ENCODE measurements at regions not wholly inside any gene's neighbourhood (a gene's known extent, or its start where the extent isn't known, plus 50 kb on each side); places are given as distances from the start of the nearest gene placed in this dataset.

- intact Hi-C loops (cut with DNase I): no loop called here
- no peak for DNase-seq
- Histone ChIP-seq H3K4me3 (no peak overlapping the region), H3K36me3 (no peaks in the 10 kb centered on the region), H3K9me3 (no peaks in the 10 kb centered on the region), H3K4me1 (no peaks in the 10 kb centered on the region), H3K27me3 (ENCODE audit: low read depth) (no peaks in the 10 kb centered on the region), H3K27ac (peak overlapping the region; percentile 18)
- ATAC-seq: peak; percentile 73 to 79
- TF ChIP-seq CTCF (IDR thresholded peaks at IDR 0.05): no peak
Observed at GRCh38 chr7:156073366-156074052, 261.2 kb upstream of the SHH start.

GRCh38 chr7:156071612-156072011, 259.3 kb upstream of the SHH start:
- no peak for DNase-seq
- no peak for TF ChIP-seq CTCF (IDR thresholded peaks at IDR 0.05)
- H3K36me3 ChIP-seq: no peaks in the 10 kb centered on the region
- H3K4me1 ChIP-seq: no peaks in the 10 kb centered on the region
- no peaks in the 10 kb centered on the region for H3K27me3 ChIP-seq (ENCODE audit: low read depth)
- H3K27ac ChIP-seq: no peak overlapping the region
- H3K4me3 ChIP-seq: no peak overlapping the region
- no peak for ATAC-seq
- no peaks in the 10 kb centered on the region for H3K9me3 ChIP-seq
- intact Hi-C loops (cut with DNase I): no loop called here

DNA sequence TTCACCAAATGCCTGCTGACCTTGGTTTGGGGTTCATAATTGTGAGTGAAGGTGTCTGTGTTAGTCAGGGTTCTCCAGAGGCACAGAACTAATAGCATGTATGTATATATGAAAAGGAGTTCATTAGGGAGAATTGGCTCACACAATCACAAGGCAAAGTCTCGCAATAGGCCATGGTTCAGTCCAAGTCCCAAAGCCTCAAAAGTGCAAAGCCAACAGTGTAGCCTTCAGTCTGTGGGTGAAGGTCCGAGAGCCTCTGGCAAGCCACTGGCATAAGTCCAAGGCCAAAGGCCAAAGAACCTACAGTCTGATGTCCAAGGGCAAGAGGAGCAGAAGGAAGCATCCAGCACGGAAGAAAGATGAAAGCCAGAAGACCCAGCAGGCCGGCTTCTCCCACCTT, 257.6 kb upstream of the SHH start:
- H3K27ac ChIP-seq: no peak overlapping the region
- H3K4me1 ChIP-seq: no peaks in the 10 kb centered on the region
- no peak for TF ChIP-seq CTCF (IDR thresholded peaks at IDR 0.05)
- no peak overlapping the region for H3K4me3 ChIP-seq
- H3K36me3 ChIP-seq: no peaks in the 10 kb centered on the region
- H3K27me3 ChIP-seq (ENCODE audit: low read depth): no peaks in the 10 kb centered on the region
- intact Hi-C loops (cut with DNase I): no loop called here
- DNase-seq (no peak), ATAC-seq (no peak)
- no peaks in the 10 kb centered on the region for H3K9me3 ChIP-seq

DNA sequence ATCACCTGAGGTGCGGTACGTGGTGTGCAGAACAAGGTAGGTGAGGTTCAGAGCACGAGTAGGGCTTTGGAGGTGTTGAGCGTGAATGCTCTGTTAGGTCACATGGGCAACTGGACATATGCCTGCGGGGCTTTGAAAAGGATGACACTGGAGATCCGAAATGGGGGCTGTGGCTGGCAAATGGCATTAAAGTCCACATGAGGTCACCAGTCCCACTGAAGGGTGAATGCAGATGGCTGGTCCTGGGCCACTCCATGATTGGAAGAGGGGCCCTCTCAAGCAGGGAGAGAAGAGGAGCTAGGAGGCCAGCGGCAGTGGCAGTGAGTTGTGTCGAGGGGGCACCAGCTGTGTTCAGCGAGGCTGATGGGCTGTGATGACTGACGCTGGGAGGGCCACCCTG, 254.9 kb upstream of the SHH start:
- Histone ChIP-seq H3K4me1 (no peaks in the 10 kb centered on the region), H3K27me3 (ENCODE audit: low read depth) (no peaks in the 10 kb centered on the region), H3K4me3 (no peak overlapping the region), H3K36me3 (no peaks in the 10 kb centered on the region), H3K9me3 (no peaks in the 10 kb centered on the region), H3K27ac (no peak overlapping the region)
- DNase-seq (no peak), ATAC-seq (no peak)
- intact Hi-C loops (cut with DNase I): no loop called here
- no peak for TF ChIP-seq CTCF (IDR thresholded peaks at IDR 0.05)

DNA sequence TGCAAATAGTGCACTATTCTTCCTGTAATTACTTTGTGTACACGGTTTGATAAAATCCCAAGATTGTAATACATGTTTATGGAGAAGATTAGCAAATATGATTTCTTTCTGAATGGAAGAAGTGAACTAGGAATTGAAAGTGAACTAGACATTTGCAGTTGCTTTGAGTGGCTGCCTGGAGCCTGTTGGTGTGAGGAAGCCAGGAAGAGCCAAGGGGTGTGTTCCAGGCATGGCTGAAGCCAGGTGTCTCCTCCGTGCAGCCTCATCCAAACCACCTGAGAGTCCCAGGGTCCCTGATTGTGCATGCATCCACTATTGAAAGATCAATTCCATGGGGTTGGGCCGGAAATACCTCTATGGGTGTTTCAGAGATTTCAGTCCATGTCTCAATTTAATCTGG, 253.1 kb upstream of the SHH start:
- ATAC-seq: no peak
- H3K27me3 ChIP-seq (ENCODE audit: low read depth): no peaks in the 10 kb centered on the region
- no peak for DNase-seq
- TF ChIP-seq CTCF (IDR thresholded peaks at IDR 0.05): no peak
- H3K27ac ChIP-seq: no peak overlapping the region
- no peaks in the 10 kb centered on the region for H3K9me3 ChIP-seq
- intact Hi-C loops (cut with DNase I): no loop called here
- H3K4me1 ChIP-seq: no peaks in the 10 kb centered on the region
- H3K36me3 ChIP-seq: no peaks in the 10 kb centered on the region
- no peak overlapping the region for H3K4me3 ChIP-seq

Data from lower lobe of right lung (tissue), 2 donors.